PC-9 (cell line): ENCODE measurements at regions not wholly inside any gene's neighbourhood (a gene's known extent, or its start where the extent isn't known, plus 50 kb on each side); places are given as distances from the start of the nearest gene placed in this dataset.

Experiments
- BruUV-seq: library from RNA; stranded (reverse); fragments of 400-500 nt; replicated peaks from 2 replicates; lab custom pipeline; 2021; lab: Mats Ljungman, UMichigan
- CTCF ChIA-PET: fragments of 300-600 bp; sonication (Branson Sonifier 250); formaldehyde crosslinking; loops from one replicate; lab custom pipeline; 2022; ENCODE audit warnings: antibody characterized with exemption; lab: Charles Lee
- POLR2A ChIA-PET: fragments of 300-600 bp; sonication (Branson Sonifier 250); formaldehyde crosslinking; loops from one replicate; lab custom pipeline; 2022; ENCODE audit warnings: antibody characterized with exemption; ENCODE audit not compliant: unreplicated experiment; lab: Charles Lee
- DNase-seq, 2 experiments: peaks; one replicate each; pipeline versions ENCODE4 v3.0.0 to v3.0.0-alpha.2; 2015 to 2022; ENCODE audit warnings: mixed read lengths in 1 of 2
- H2AFZ ChIP-seq: fragments of 200-600 bp; sonication (generic); 2 replicates; pipeline ENCODE4 v1.8.1; 2017; ENCODE audit warnings: antibody characterized with exemption
- H3F3A ChIP-seq: fragments of 200-600 bp; sonication (generic); 2 replicates; pipeline ENCODE4 v1.8.1; 2017; ENCODE audit warnings: antibody characterized with exemption, mild to moderate bottlenecking, low read depth; ENCODE audit not compliant: insufficient read depth
- H3K27ac ChIP-seq: fragments of 200-600 bp; sonication (generic); 2 replicates; pipeline ENCODE4 v1.6.1; 2016; ENCODE audit warnings: mixed run types
- H3K27me3 ChIP-seq: fragments of 200-600 bp; sonication (generic); 2 replicates; pipeline ENCODE4 v1.6.1; 2016; ENCODE audit warnings: low read depth, mixed run types; ENCODE audit not compliant: insufficient read depth
- H3K36me3 ChIP-seq: fragments of 200-600 bp; sonication (generic); 2 replicates; pipeline ENCODE4 v1.6.1; 2016; ENCODE audit warnings: low read depth, mixed run types
- H3K4me1 ChIP-seq: fragments of 200-600 bp; sonication (generic); replicated peaks from 2 replicates; pipeline ENCODE4 v1.6.1; 2016; ENCODE audit warnings: mixed run types; ENCODE audit not compliant: insufficient read depth
- H3K4me2 ChIP-seq: fragments of 200-600 bp; sonication (generic); 2 replicates; pipeline ENCODE4 v1.6.1; 2017; ENCODE audit warnings: mixed run types
- H3K4me3 ChIP-seq: fragments of 200-600 bp; sonication (generic); 2 replicates; pipeline ENCODE4 v1.6.1; 2016; ENCODE audit warnings: mixed run types
- H3K79me2 ChIP-seq: fragments of 200-600 bp; sonication (generic); 2 replicates; pipeline ENCODE4 v1.6.1; 2017; ENCODE audit warnings: low read depth, mixed run types
- H3K9me2 ChIP-seq: fragments of 200-600 bp; sonication (generic); 2 replicates; pipeline ENCODE4 v1.8.1; 2017; ENCODE audit warnings: mild to moderate bottlenecking; ENCODE audit not compliant: insufficient read depth
- H3K9me3 ChIP-seq: fragments of 200-600 bp; sonication (generic); 2 replicates; pipeline ENCODE4 v1.8.1; 2016; ENCODE audit warnings: low read depth; ENCODE audit not compliant: insufficient read depth
- H4K20me1 ChIP-seq: fragments of 200-600 bp; sonication (generic); 2 replicates; pipeline ENCODE4 v1.8.1; 2017; ENCODE audit not compliant: insufficient read depth
- EZH2 ChIP-seq: fragments of 200-600 bp; sonication (generic); IDR thresholded peaks from 2 replicates; pipeline ENCODE4 v1.8.0; 2017; ENCODE audit warnings: antibody characterized with exemption, low read depth
- intact Hi-C: fragments of 100-400 bp; cut with micrococcal nuclease; formaldehyde crosslinking; loops from one replicate; pipeline ENCODE4 v1.10.0; 2022; ENCODE audit not compliant: unreplicated experiment
- TF ChIP-seq, protein P1 (sequence below): fragments of 200-600 bp; sonication (generic); conservative IDR thresholded peaks from 2 replicates; pipeline ENCODE4 v1.6.1; 2017; ENCODE audit warnings: mixed run types, antibody characterized with exemption, mild to moderate bottlenecking, moderate library complexity

DNA sequence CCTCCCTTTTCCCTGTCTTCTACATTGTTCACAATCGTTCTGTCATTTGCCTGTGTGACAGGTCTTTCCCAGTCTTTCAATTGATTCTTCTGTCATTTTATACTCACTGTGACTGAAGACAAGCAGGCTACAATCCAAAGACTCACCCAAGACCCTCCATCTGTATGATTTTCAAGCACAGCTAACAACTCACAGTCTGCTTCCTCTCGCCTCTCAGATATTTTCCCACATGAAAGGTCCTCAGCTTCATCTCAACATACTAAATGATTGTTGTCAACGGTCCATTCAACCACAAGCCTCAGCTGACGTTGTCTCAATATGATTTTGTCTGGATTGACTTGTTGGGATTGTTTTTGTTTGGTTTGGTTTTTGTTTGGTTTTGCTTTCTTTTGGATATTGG lies 346.5 kb downstream of the NFIB start:
- ChIA-PET CTCF (no interaction called here), POLR2A (no interaction called here)
- Histone ChIP-seq H2AFZ (no peak overlapping the region), H3K4me1 (no peaks in the 10 kb centered on the region), H3K9me2 (no peaks in the 10 kb centered on the region), H3K79me2 (no peaks in the 10 kb centered on the region), H4K20me1 (no peaks in the 10 kb centered on the region), H3K27me3 (no peaks in the 10 kb centered on the region), H3K4me3 (no peak overlapping the region), H3K27ac (no peak overlapping the region), H3K36me3 (no peaks in the 10 kb centered on the region), H3K4me2 (no peak overlapping the region), H3F3A (no peaks in the 10 kb centered on the region), H3K9me3 (no peaks in the 10 kb centered on the region)
- DNase-seq: no peak
- TF ChIP-seq, protein P1, sequence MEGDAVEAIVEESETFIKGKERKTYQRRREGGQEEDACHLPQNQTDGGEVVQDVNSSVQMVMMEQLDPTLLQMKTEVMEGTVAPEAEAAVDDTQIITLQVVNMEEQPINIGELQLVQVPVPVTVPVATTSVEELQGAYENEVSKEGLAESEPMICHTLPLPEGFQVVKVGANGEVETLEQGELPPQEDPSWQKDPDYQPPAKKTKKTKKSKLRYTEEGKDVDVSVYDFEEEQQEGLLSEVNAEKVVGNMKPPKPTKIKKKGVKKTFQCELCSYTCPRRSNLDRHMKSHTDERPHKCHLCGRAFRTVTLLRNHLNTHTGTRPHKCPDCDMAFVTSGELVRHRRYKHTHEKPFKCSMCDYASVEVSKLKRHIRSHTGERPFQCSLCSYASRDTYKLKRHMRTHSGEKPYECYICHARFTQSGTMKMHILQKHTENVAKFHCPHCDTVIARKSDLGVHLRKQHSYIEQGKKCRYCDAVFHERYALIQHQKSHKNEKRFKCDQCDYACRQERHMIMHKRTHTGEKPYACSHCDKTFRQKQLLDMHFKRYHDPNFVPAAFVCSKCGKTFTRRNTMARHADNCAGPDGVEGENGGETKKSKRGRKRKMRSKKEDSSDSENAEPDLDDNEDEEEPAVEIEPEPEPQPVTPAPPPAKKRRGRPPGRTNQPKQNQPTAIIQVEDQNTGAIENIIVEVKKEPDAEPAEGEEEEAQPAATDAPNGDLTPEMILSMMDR: no peak
- no peak for TF ChIP-seq EZH2
- BruUV-seq: no TSS peak
- intact Hi-C loops: no loop called here

DNA sequence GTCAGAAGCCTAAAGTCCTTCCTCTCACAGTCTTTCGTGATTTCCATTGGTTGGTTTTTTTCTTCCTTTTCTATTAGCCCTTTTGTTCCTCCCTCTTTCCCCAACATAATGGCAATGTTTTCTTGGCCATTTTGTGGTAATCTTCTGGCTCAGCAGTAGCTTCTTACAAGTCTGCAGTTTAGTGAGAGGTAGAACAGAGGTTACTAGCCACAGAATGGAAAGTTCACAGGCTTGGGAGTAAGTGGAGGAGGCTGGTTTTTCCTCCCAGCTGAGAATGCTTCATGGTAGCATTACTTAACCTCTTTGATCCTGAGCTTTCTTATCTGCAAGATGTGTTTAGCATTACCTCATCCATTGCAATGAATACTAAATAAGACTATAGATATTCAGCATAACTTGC lies 346.9 kb downstream of the NFIB start:
- Histone ChIP-seq H3K27me3 (no peaks in the 10 kb centered on the region), H3K9me3 (no peaks in the 10 kb centered on the region), H3K4me2 (no peak overlapping the region), H3F3A (no peaks in the 10 kb centered on the region), H2AFZ (no peak overlapping the region), H3K27ac (no peak overlapping the region), H3K9me2 (no peaks in the 10 kb centered on the region), H3K79me2 (no peaks in the 10 kb centered on the region), H3K4me3 (no peak overlapping the region), H3K36me3 (no peaks in the 10 kb centered on the region), H4K20me1 (no peaks in the 10 kb centered on the region), H3K4me1 (no peaks in the 10 kb centered on the region)
- ChIA-PET POLR2A (no interaction called here), CTCF (no interaction called here)
- TF ChIP-seq, protein P1: no peak
- TF ChIP-seq EZH2: no peak
- no peak for DNase-seq
- intact Hi-C loops: no loop called here
- BruUV-seq: no TSS peak

GRCh38 chr9:13963005-13963653 lies 350.8 kb downstream of the NFIB start:
- no peaks in the 10 kb centered on the region for H3K9me2 ChIP-seq
- no peaks in the 10 kb centered on the region for H3K27me3 ChIP-seq
- no peak overlapping the region for H2AFZ ChIP-seq
- H3K79me2 ChIP-seq: no peaks in the 10 kb centered on the region
- no peaks in the 10 kb centered on the region for H3F3A ChIP-seq
- ChIA-PET CTCF (no interaction called here), POLR2A (no interaction called here)
- H3K4me1 ChIP-seq: no peaks in the 10 kb centered on the region
- intact Hi-C loops: no loop called here
- H4K20me1 ChIP-seq: no peaks in the 10 kb centered on the region
- no peak for DNase-seq
- H3K4me2 ChIP-seq: no peak overlapping the region
- H3K4me3 ChIP-seq: no peak overlapping the region
- H3K36me3 ChIP-seq: no peaks in the 10 kb centered on the region
- BruUV-seq: no TSS peak
- H3K27ac ChIP-seq: no peak overlapping the region
- H3K9me3 ChIP-seq: no peaks in the 10 kb centered on the region
- TF ChIP-seq EZH2: no peak
- TF ChIP-seq, protein P1: no peak
